GM23338 (cell line): ENCODE measurements at regions not wholly inside any gene's neighbourhood (a gene's known extent, or its start where the extent isn't known, plus 50 kb on each side); places are given as distances from the start of the nearest gene placed in this dataset.

ENCODE experiments used
- CREB1 ChIP-seq: fragments of 250-450 bp; sonication (Bioruptor Pico); IDR thresholded peaks from 2 replicates; pipeline ENCODE4 v1.5.0; 2020; ENCODE audit warnings: low read depth, mild to moderate bottlenecking, moderate library complexity
- CTCF ChIP-seq, 2 experiments: fragments of 200-600 bp in 1 of 2; sonication (generic) in 1 of 2; conservative IDR thresholded peaks; 2 replicates each; pipeline versions ENCODE4 v1.5.1 to v1.6.1; 2016 to 2017; ENCODE audit warnings: antibody characterized with exemption in 2 of 2, low read depth in 2 of 2, mild to moderate bottlenecking in 2 of 2, moderate library complexity in 1 of 2
- ETS1 ChIP-seq: IDR thresholded peaks from 2 replicates; pipeline ENCODE4 v1.6.1; 2016; ENCODE audit warnings: antibody characterized with exemption
- EZH2 ChIP-seq: fragments of 200-600 bp; sonication (generic); IDR thresholded peaks from one replicate; pipeline ENCODE4 v1.8.0; 2017; ENCODE audit warnings: antibody characterized with exemption, mild to moderate bottlenecking, low read depth; ENCODE audit not compliant: unreplicated experiment
- EZH2phosphoT487 ChIP-seq: fragments of 200-600 bp; sonication (generic); IDR thresholded peaks from one replicate; pipeline ENCODE4 v1.8.1; 2018; ENCODE audit warnings: antibody characterized with exemption; ENCODE audit not compliant: unreplicated experiment
- NANOG ChIP-seq: IDR thresholded peaks from 2 replicates; pipeline ENCODE4 v1.6.1; 2016; ENCODE audit warnings: antibody characterized with exemption, borderline replicate concordance
- POLR2AphosphoS5 ChIP-seq: IDR thresholded peaks from 2 replicates; pipeline ENCODE4 v1.6.1; 2016; ENCODE audit warnings: antibody characterized with exemption, low read depth
- REST ChIP-seq: IDR thresholded peaks from one replicate; pipeline ENCODE4 v1.6.1; 2018; ENCODE audit warnings: antibody characterized with exemption; ENCODE audit not compliant: unreplicated experiment
- STAT1 ChIP-seq: IDR thresholded peaks from one replicate; pipeline ENCODE4 v1.6.1; 2016; ENCODE audit warnings: antibody characterized with exemption; ENCODE audit not compliant: unreplicated experiment
- ZNF114 ChIP-seq: fragments of 250-450 bp; sonication (Bioruptor Pico); IDR thresholded peaks from 2 replicates; pipeline ENCODE4 v1.5.0; 2020; ENCODE audit warnings: mild to moderate bottlenecking, moderate library complexity
- ZNF331 ChIP-seq: fragments of 250-450 bp; sonication (Bioruptor Pico); IDR thresholded peaks from 2 replicates; pipeline ENCODE4 v1.5.0; 2020; ENCODE audit warnings: low read depth, mild to moderate bottlenecking, moderate library complexity
- ZNF462 ChIP-seq: fragments of 250-450 bp; sonication (Bioruptor Pico); IDR thresholded peaks from 2 replicates; pipeline ENCODE4 v1.5.0; 2020; ENCODE audit warnings: mild to moderate bottlenecking, moderate library complexity

- TF ChIP-seq CTCF (conservative IDR thresholded peaks at IDR 0.05; ENCODE audit: low read depth in 2 of 2) (peak; percentile 63 to 82), EZH2 (no peak), CREB1 (no peak), ZNF114 (CRISPR knock-in tag) (no peak), ETS1 (no peak), REST (no peak), EZH2phosphoT487 (no peak), POLR2AphosphoS5 (no peak), ZNF462 (no peak), STAT1 (no peak), ZNF331 (no peak), NANOG (no peak)
Observed at GRCh38 chr3:77815467-77815866, 775.6 kb downstream of the ROBO2 start.
